ENCODE measurements at regions not wholly inside any gene's neighbourhood (a gene's known extent, or its start where the extent isn't known, plus 50 kb on each side); places are given as distances from the start of the nearest gene placed in this dataset.

DNA sequence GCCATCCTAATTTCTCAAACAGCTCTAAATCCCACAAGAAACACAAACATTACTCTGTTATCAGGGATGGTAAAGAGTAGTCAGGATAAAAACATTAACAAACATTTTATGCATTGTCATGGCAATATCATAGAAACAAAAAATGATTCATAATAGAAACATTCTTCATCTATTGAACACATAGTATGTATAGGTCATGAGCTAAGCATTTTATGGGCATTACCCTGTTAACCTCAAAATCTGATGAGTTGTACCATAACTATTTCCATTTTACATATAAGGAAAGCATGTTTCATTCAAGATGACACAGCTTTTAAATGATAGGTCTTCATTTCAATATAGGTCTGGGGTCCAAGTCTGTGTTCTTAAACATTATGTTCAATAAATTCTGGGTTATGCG is 344.9 kb downstream of the RND3 start:
- Histone ChIP-seq H3K36me3 (replicated peaks in 1 of 2; ENCODE audit: insufficient read depth in 1 of 2, low read depth in 2 of 2) (no peaks in the 10 kb centered on the region), H3K4me1 (no peaks in the 10 kb centered on the region), H3K9me3 (no peaks in the 10 kb centered on the region), H3K27me3 (no peaks in the 10 kb centered on the region), H3K4me3 (no peak overlapping the region), H3K27ac (no peak overlapping the region)
- TF ChIP-seq CTCF (IDR thresholded peaks at IDR 0.05) = no peak
- TF ChIP-seq POLR2A (IDR thresholded peaks at IDR 0.05) = no peak
- intact Hi-C loops (cut with DNase I) = no loop called here
- 92% methylated on average over 1 of the region's 1 CpG for WGBS, 2 donors
- no peak for ATAC-seq
- DNase-seq = no peak

- H3K27me3 ChIP-seq = no peaks in the 10 kb centered on the region
- 42 to 45% methylated on average over 4 of the region's 4 CpGs for WGBS, 2 donors
- TF ChIP-seq POLR2A (IDR thresholded peaks at IDR 0.05) (no peak), CTCF (IDR thresholded peaks at IDR 0.05) (no peak)
- DNase-seq (no peak), ATAC-seq (no peak)
- H3K36me3 ChIP-seq (replicated peaks in 1 of 2; ENCODE audit: insufficient read depth in 1 of 2, low read depth in 2 of 2) = no peaks in the 10 kb centered on the region
- no peak overlapping the region for H3K4me3 ChIP-seq
- no peak overlapping the region for H3K27ac ChIP-seq
- H3K4me1 ChIP-seq = no peaks in the 10 kb centered on the region
- H3K9me3 ChIP-seq = no peaks in the 10 kb centered on the region
- intact Hi-C loops (cut with DNase I) = no loop called here
Measured at GRCh38 chr2:150141226-150142001, 346.1 kb downstream of the RND3 start.

- intact Hi-C loops (cut with DNase I) = no loop called here
- H3K27me3 ChIP-seq = no peaks in the 10 kb centered on the region
- no peaks in the 10 kb centered on the region for H3K36me3 ChIP-seq (replicated peaks in 1 of 2; ENCODE audit: insufficient read depth in 1 of 2, low read depth in 2 of 2)
- no peaks in the 10 kb centered on the region for H3K9me3 ChIP-seq
- no peak for DNase-seq
- TF ChIP-seq CTCF (IDR thresholded peaks at IDR 0.05) (no peak), POLR2A (IDR thresholded peaks at IDR 0.05) (no peak)
- no peak for ATAC-seq
- H3K27ac ChIP-seq = no peak overlapping the region
- no peak overlapping the region for H3K4me3 ChIP-seq
- H3K4me1 ChIP-seq = peaks cover 3% of the 10 kb centered on the region
- WGBS, 2 donors = 35 to 48% methylated on average over 1 of the region's 1 CpG
Measured at GRCh38 chr2:150140777-150141176, 346.7 kb downstream of the RND3 start.

DNA sequence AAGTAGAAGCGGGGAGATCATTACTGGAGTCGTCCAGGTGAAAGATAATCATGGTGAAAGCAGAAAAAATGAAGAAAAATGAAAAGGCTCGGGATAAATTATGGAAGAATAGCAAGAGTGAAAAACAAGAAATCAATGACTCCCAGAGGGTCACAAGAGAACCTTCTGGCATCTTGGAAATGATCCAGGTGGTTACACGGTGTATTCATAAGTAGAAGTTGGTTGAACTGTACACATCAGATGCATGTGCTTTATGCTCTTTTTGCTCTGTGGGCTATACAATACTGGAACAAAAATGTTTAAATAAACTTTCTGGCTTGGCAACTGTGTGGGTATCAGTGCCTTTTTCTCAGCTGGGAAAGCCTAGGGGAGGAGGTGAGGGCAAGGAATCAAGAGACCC is 348.9 kb downstream of the RND3 start:
- ATAC-seq (no peak), DNase-seq (no peak)
- Histone ChIP-seq H3K27ac (no peak overlapping the region), H3K27me3 (no peaks in the 10 kb centered on the region), H3K36me3 (replicated peaks in 1 of 2; ENCODE audit: insufficient read depth in 1 of 2, low read depth in 2 of 2) (no peaks in the 10 kb centered on the region), H3K9me3 (no peaks in the 10 kb centered on the region), H3K4me3 (no peak overlapping the region), H3K4me1 (peaks cover 24% of the 10 kb centered on the region)
- intact Hi-C loops (cut with DNase I) = no loop called here
- TF ChIP-seq CTCF (IDR thresholded peaks at IDR 0.05) = no peak
- TF ChIP-seq POLR2A (IDR thresholded peaks at IDR 0.05) = no peak
- WGBS, 2 donors = 77% methylated on average over 4 of the region's 4 CpGs
